ENCODE measurements at regions not wholly inside any gene's neighbourhood (a gene's known extent, or its start where the extent isn't known, plus 50 kb on each side); places are given as distances from the start of the nearest gene placed in this dataset.

DNA sequence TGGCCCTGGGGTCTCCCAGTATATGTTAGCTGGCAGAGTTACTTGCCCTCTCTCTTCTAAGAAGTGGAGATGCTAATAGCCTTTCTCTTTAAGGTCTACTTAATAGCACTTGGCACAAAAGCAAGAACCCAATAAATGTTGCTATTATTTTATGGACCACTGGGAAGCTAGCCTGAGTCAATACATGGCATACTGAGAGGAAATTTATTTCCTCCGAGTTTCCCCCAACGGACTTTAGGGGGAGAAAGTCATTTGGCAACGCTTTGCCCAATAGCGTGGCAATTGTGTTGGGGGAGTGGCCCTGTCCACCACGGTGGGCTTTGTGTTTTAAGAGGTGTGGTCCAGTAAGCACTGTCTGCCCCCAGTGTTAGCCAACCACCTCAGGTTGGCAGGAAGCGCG, 87.4 kb upstream of the SMNDC1 start:
- no peak for TF ChIP-seq GATA3 (IDR thresholded peaks at IDR 0.05; ENCODE audit: low read depth, low read length)
- no peak for TF ChIP-seq GATA2 (IDR thresholded peaks at IDR 0.05; ENCODE audit: low read depth, low read length)
